GM20000 (cell line): ENCODE measurements at regions not wholly inside any gene's neighbourhood (a gene's known extent, or its start where the extent isn't known, plus 50 kb on each side); places are given as distances from the start of the nearest gene placed in this dataset.

ENCODE experiments used
- DNase-seq: peaks from one replicate; pipeline ENCODE4 v3.0.0; 2012; ENCODE audit warnings: low spot score
- CTCF ChIP-seq: IDR thresholded peaks from 2 replicates; pipeline ENCODE4 v1.5.1; 2012; ENCODE audit warnings: mild to moderate bottlenecking, control low read depth; ENCODE audit errors: extremely low read depth, missing control alignments

GRCh38 chr5:155885199-155885598 is 441.8 kb upstream of the SGCD start:
- DNase-seq = no peak
- no peak for TF ChIP-seq CTCF

DNA sequence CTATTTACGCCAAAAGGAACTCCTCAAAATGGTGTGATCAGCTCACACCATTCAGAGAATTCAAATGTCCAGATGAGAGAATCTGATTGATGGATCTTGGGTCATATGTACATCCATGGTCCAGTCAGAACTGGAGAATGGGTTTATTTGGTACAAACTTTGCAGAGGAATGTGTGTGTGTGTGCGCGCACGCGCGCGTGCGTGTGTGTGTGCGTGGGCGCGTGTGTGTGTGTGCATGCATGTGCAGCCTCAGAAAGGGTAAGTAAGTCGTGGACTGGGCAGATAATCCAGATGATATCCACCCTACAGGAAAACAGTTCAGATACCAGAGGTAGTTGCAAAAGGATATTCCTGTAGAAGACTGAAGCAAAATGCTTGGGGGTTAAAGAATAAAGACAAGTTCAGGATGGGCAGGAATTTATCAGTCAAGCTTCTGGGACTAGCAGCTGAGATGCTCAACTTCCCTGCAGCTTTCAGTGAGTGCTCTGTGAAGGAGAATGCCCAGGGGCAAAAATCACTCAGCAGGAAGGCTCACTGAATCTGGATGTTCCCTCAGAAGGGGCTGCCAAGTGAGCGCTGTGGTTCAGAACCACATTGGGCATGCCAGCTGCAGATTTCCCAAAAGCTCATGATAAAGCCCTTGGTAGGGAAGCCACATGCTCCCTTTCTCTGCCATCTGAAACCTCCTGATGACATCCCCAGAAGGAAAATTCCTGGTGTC is 440.5 kb upstream of the SGCD start:
- no peak for DNase-seq
- no peak for TF ChIP-seq CTCF

- no peak for TF ChIP-seq CTCF
- DNase-seq = no peak
Measured at GRCh38 chr5:155895484-155895883, 431.5 kb upstream of the SGCD start.

DNA sequence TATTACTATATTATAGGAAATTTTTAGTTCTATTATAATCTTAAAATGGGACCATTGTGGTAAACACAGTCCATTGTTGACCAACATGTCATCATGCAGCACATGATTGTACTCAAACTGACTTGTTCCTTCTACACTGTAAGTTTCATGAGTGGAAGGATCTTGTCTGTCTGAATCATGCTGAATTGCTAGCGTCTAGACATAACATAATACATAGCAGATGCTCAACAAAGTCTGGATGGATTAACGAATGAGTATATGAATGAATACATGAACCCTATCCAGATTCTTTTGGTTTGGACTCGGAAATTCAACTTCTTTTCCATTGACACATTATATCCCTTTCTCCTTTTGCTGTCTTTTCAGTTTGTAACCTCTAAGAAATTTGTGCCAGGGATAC is 429.2 kb upstream of the SGCD start:
- no peak for DNase-seq
- TF ChIP-seq CTCF = no peak

GRCh38 chr5:155898284-155898683 is 428.7 kb upstream of the SGCD start:
- no peak for DNase-seq
- TF ChIP-seq CTCF = no peak

GRCh38 chr5:155903791-155904190 is 423.2 kb upstream of the SGCD start:
- no peak for TF ChIP-seq CTCF
- DNase-seq = no peak

DNA sequence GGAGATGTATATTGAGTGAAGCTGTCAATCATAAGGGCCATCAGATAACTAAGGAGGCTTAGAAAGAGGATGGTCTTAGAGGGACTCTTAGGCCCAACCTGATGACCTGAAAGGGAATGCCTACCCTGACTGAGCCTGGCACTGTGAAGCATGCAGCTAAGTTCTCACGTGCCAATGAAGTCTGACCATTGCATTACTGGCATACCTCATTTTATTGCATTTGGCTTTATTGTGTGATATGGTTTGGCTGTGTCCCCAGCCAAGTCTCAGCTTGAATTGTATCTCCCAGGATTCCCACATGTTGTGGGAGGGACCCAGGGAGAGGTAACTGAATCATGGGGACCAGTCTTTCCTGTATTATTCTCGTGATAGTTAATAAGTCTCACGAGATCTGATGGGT is 421.6 kb upstream of the SGCD start:
- no peak for TF ChIP-seq CTCF

More for the DNA sequence above, 421.6 kb upstream of the SGCD start:
- no peak for DNase-seq
